Natural killer cell (primary cell): ENCODE measurements at regions not wholly inside any gene's neighbourhood (a gene's known extent, or its start where the extent isn't known, plus 50 kb on each side); places are given as distances from the start of the nearest gene placed in this dataset.

ENCODE experiments used
- ATAC-seq, 3 donors: fragments of 150-1000 bp in 2 of 3; fragments of 200-7000 bp in 1 of 3; cut with Tn5 transposase; 1 replicate in 1 of 3; 2 replicates in 2 of 3; pipeline ENCODE4 v1.10.0; 2021; ENCODE audit warnings: mild to moderate bottlenecking in 2 of 3, moderate library complexity in 2 of 3
- DNase-seq, 2 donors: peaks; one replicate each; pipeline versions ENCODE4 v3.0.0 to v3.0.0-alpha.2; 2013 to 2021; ENCODE audit warnings: mixed read lengths in 1 of 2
- H3K27ac ChIP-seq: one replicate; pipeline ENCODE4 v1.5.1; 2013; ENCODE audit warnings: mild to moderate bottlenecking, low read length
- H3K27me3 ChIP-seq: one replicate; pipeline ENCODE4 v1.6.1; 2013; ENCODE audit warnings: low read length; ENCODE audit not compliant: control insufficient read depth, insufficient read depth
- H3K36me3 ChIP-seq: one replicate; pipeline ENCODE4 v1.6.1; 2013; ENCODE audit warnings: low read length; ENCODE audit not compliant: control insufficient read depth, insufficient read depth
- H3K4me1 ChIP-seq: one replicate; pipeline ENCODE4 v1.6.1; 2013; ENCODE audit warnings: low read length; ENCODE audit not compliant: control insufficient read depth, insufficient read depth
- H3K4me3 ChIP-seq: one replicate; pipeline ENCODE4 v1.5.1; 2013; ENCODE audit warnings: low read length
- H3K9me3 ChIP-seq: one replicate; pipeline ENCODE4 v1.6.1; 2013; ENCODE audit warnings: low read length; ENCODE audit not compliant: control insufficient read depth, insufficient read depth
- H3K27ac Mint-ChIP-seq, 2 donors: one replicate each; pipeline ENCODE4 v1.8.0; 2022; ENCODE audit warnings: mild to moderate bottlenecking in 2 of 2, mixed read lengths in 2 of 2, moderate library complexity in 1 of 2
- H3K27me3 Mint-ChIP-seq, 2 donors: one replicate each; pipeline ENCODE4 v1.8.0; 2022; ENCODE audit warnings: low read depth in 2 of 2, mixed read lengths in 2 of 2
- H3K36me3 Mint-ChIP-seq: one replicate; pipeline ENCODE4 v1.8.0; 2022; ENCODE audit warnings: mixed read lengths
- H3K4me1 Mint-ChIP-seq, 2 donors: one replicate each; pipeline ENCODE4 v1.8.0; 2022; ENCODE audit warnings: mixed read lengths in 2 of 2
- H3K4me3 Mint-ChIP-seq: one replicate; pipeline ENCODE4 v1.8.0; 2022; ENCODE audit warnings: mild to moderate bottlenecking, moderate library complexity, mixed read lengths
- H3K9me3 Mint-ChIP-seq, 2 donors: one replicate each; pipeline ENCODE4 v1.8.0; 2022; ENCODE audit warnings: mixed read lengths in 2 of 2
- CTCF ChIP-seq: fragments of 200-600 bp; IDR thresholded peaks from one replicate; pipeline ENCODE4 v1.8.0; 2022; ENCODE audit warnings: antibody characterized with exemption
- WGBS: methylation state at CpG from one replicate; pipeline ENCODE4 v1.1.7; 2013; ENCODE audit warnings: missing lambda C conversion rate; ENCODE audit not compliant: insufficient coverage; 5-methylcytosine and 5-hydroxymethylcytosine counted together
- intact Hi-C: fragments of 100-400 bp; cut with micrococcal nuclease; formaldehyde crosslinking; loops from one replicate; pipeline ENCODE4 v1.14.2; 2022

GRCh38 chr13:63297163-63297562 is 1881.5 kb upstream of the PCDH20 start:
- Histone ChIP-seq H3K4me3 (no peak overlapping the region), H3K4me1 (no peaks in the 10 kb centered on the region), H3K27ac (no peak overlapping the region), H3K36me3 (no peaks in the 10 kb centered on the region), H3K9me3 (no peaks in the 10 kb centered on the region), H3K27me3 (no peaks in the 10 kb centered on the region)
- H3K9me3 Mint-ChIP-seq, result peaks cover 9 to 11% of the 10 kb centered on the region in 2 donors
- 90% methylated on average over 2 of the region's 2 CpGs for WGBS
- intact Hi-C loops, result no loop called here
- H3K27me3 Mint-ChIP-seq, result no peaks in the 10 kb centered on the region
- H3K27ac Mint-ChIP-seq, result no peak overlapping the region
- no peak for TF ChIP-seq CTCF
- no peak for ATAC-seq
- no peak for DNase-seq
- H3K4me1 Mint-ChIP-seq, result no peaks in the 10 kb centered on the region
- no peak overlapping the region for H3K4me3 Mint-ChIP-seq
- H3K36me3 Mint-ChIP-seq, result peaks cover 7% of the 10 kb centered on the region

- Mint-ChIP-seq H3K27me3 (no peaks in the 10 kb centered on the region), H3K27ac (no peak overlapping the region)
- 83% methylated on average over 3 of the region's 5 CpGs for WGBS
Measured at GRCh38 chr13:63291701-63292100, 1876.1 kb upstream of the PCDH20 start.

GRCh38 chr13:63288576-63288975 is 1872.9 kb upstream of the PCDH20 start:
- Mint-ChIP-seq H3K9me3 (peaks cover 10 to 24% of the 10 kb centered on the region in 2 donors), H3K27ac (no peak overlapping the region), H3K4me3 (no peak overlapping the region), H3K27me3 (no peaks in the 10 kb centered on the region), H3K4me1 (no peaks in the 10 kb centered on the region), H3K36me3 (peaks cover 12% of the 10 kb centered on the region)
- Histone ChIP-seq H3K27ac (no peak overlapping the region), H3K4me3 (no peak overlapping the region), H3K4me1 (no peaks in the 10 kb centered on the region), H3K36me3 (no peaks in the 10 kb centered on the region), H3K27me3 (no peaks in the 10 kb centered on the region), H3K9me3 (peaks cover 11% of the 10 kb centered on the region)
- WGBS, result 84% methylated on average over 2 of the region's 2 CpGs
- intact Hi-C loops, result no loop called here
- no peak for DNase-seq
- TF ChIP-seq CTCF, result no peak
- ATAC-seq, result no peak

More at GRCh38 chr13:63291701-63292100, 1876.1 kb upstream of the PCDH20 start:
- TF ChIP-seq CTCF, result no peak
- H3K9me3 ChIP-seq, result peaks cover 7% of the 10 kb centered on the region
- Mint-ChIP-seq H3K36me3 (no peaks in the 10 kb centered on the region), H3K4me1 (no peaks in the 10 kb centered on the region), H3K9me3 (peaks cover 6 to 14% of the 10 kb centered on the region in 2 donors), H3K4me3 (no peak overlapping the region)
- ATAC-seq, result no peak
- intact Hi-C loops, result no loop called here
- H3K27me3 ChIP-seq, result no peaks in the 10 kb centered on the region
- no peak overlapping the region for H3K27ac ChIP-seq
- H3K36me3 ChIP-seq, result no peaks in the 10 kb centered on the region
- no peak for DNase-seq
- no peak overlapping the region for H3K4me3 ChIP-seq
- H3K4me1 ChIP-seq, result no peaks in the 10 kb centered on the region

- Mint-ChIP-seq H3K9me3 (peaks cover 8 to 25% of the 10 kb centered on the region in 2 donors), H3K4me1 (no peaks in the 10 kb centered on the region), H3K36me3 (peaks cover 16% of the 10 kb centered on the region), H3K27me3 (no peaks in the 10 kb centered on the region), H3K27ac (no peak overlapping the region), H3K4me3 (no peak overlapping the region)
- no peaks in the 10 kb centered on the region for H3K4me1 ChIP-seq
- 85% methylated on average over 1 of the region's 1 CpG for WGBS
- peaks cover 11% of the 10 kb centered on the region for H3K9me3 ChIP-seq
- H3K36me3 ChIP-seq, result no peaks in the 10 kb centered on the region
- ATAC-seq, result no peak
- intact Hi-C loops, result no loop called here
- no peak overlapping the region for H3K27ac ChIP-seq
- no peak for DNase-seq
- no peaks in the 10 kb centered on the region for H3K27me3 ChIP-seq
- TF ChIP-seq CTCF, result no peak
- no peak overlapping the region for H3K4me3 ChIP-seq
Measured at GRCh38 chr13:63287926-63288325, 1872.3 kb upstream of the PCDH20 start.
